ENCODE measurements at regions not wholly inside any gene's neighbourhood (a gene's known extent, or its start where the extent isn't known, plus 50 kb on each side); places are given as distances from the start of the nearest gene placed in this dataset.

DNA sequence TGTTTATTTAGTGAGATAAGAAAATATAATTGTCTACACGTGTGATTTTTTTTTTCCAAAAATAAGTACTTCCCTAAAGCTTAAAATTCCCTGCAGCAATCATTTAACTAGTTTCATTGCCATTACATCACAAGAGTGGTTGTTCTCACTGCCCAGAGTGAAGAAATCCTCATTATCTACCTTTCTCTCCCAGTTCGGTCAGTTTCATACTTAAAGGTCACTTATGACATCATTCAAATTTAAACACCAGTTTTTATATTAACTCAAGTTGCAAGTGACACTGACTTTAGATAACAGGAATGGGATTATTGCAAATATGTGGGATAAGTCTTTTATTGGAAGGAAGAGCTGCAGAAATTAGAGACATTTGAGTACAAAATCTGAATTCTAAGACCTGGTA is 1699.8 kb upstream of the IGFBP7 start:
- TF ChIP-seq, protein P1, sequence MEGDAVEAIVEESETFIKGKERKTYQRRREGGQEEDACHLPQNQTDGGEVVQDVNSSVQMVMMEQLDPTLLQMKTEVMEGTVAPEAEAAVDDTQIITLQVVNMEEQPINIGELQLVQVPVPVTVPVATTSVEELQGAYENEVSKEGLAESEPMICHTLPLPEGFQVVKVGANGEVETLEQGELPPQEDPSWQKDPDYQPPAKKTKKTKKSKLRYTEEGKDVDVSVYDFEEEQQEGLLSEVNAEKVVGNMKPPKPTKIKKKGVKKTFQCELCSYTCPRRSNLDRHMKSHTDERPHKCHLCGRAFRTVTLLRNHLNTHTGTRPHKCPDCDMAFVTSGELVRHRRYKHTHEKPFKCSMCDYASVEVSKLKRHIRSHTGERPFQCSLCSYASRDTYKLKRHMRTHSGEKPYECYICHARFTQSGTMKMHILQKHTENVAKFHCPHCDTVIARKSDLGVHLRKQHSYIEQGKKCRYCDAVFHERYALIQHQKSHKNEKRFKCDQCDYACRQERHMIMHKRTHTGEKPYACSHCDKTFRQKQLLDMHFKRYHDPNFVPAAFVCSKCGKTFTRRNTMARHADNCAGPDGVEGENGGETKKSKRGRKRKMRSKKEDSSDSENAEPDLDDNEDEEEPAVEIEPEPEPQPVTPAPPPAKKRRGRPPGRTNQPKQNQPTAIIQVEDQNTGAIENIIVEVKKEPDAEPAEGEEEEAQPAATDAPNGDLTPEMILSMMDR (conservative IDR thresholded peaks at IDR 0.05), result no peak
- TF ChIP-seq ZFX (IDR thresholded peaks at IDR 0.05), result no peak
